HCT116 (cell line): ENCODE measurements at regions not wholly inside any gene's neighbourhood (a gene's known extent, or its start where the extent isn't known, plus 50 kb on each side); places are given as distances from the start of the nearest gene placed in this dataset.

Source experiments
- RAD21 ChIP-seq: IDR thresholded peaks from 2 replicates; pipeline ENCODE4 v1.6.1; 2012; ENCODE audit warnings: low read depth, mild to moderate bottlenecking
- TF ChIP-seq, protein P1 (sequence below), 3 experiments: fragments of 200-600 bp in 1 of 3; sonication (generic) in 1 of 3; IDR thresholded peaks in 2 of 3; conservative IDR thresholded peaks in 1 of 3; 2 replicates each; pipeline ENCODE4 v1.5.1; 2012 to 2017; ENCODE audit warnings: low read depth in 2 of 3, low read length in 2 of 3, antibody characterized with exemption in 1 of 3, borderline replicate concordance in 1 of 3, control low read depth in 1 of 3, mild to moderate bottlenecking in 1 of 3, mixed read lengths in 1 of 3, mixed run types in 1 of 3, moderate library complexity in 1 of 3; ENCODE audit not compliant: insufficient read depth in 1 of 3

DNA sequence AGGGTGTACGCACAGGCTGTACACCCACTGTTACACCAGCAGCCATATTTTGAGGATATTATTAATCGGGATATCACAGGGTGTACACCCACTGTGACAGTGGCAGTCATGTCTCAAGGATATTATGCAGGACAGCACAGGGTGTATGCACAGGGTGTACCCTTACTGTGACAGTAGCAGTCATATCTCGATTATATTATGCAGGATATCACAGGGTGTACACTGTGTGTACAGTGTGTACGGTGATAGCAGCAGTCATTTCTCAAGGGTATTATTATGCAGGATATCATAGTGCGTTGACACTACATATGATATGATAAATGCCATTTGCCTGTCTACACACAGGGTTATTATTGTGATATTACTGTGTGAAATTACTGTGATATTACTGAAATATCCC is 80.5 kb upstream of the SLC25A48 start:
- TF ChIP-seq, protein P1, sequence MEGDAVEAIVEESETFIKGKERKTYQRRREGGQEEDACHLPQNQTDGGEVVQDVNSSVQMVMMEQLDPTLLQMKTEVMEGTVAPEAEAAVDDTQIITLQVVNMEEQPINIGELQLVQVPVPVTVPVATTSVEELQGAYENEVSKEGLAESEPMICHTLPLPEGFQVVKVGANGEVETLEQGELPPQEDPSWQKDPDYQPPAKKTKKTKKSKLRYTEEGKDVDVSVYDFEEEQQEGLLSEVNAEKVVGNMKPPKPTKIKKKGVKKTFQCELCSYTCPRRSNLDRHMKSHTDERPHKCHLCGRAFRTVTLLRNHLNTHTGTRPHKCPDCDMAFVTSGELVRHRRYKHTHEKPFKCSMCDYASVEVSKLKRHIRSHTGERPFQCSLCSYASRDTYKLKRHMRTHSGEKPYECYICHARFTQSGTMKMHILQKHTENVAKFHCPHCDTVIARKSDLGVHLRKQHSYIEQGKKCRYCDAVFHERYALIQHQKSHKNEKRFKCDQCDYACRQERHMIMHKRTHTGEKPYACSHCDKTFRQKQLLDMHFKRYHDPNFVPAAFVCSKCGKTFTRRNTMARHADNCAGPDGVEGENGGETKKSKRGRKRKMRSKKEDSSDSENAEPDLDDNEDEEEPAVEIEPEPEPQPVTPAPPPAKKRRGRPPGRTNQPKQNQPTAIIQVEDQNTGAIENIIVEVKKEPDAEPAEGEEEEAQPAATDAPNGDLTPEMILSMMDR (IDR thresholded peaks at IDR 0.05 in 2 of 3, conservative IDR thresholded peaks at IDR 0.05 in 1 of 3; ENCODE audit: borderline replicate concordance in 1 of 3, insufficient read depth in 1 of 3, low read depth in 2 of 3, low read length in 2 of 3) = no peak
- TF ChIP-seq RAD21 = no peak
